ENCODE measurements at regions not wholly inside any gene's neighbourhood (a gene's known extent, or its start where the extent isn't known, plus 50 kb on each side); places are given as distances from the start of the nearest gene placed in this dataset.
A peak's percentile ranks its signal among the peaks of the same experiment; 100 is the strongest.
"Not testable (repeated sequence)": the region's sequence is repeated elsewhere in the genome, so short reads cannot be mapped to it uniquely, and the experiment has no call there.

GRCh38 chr3:72627271-72627670 is 221.0 kb downstream of the SHQ1 start:
- peak; percentile 40 for ATAC-seq (replicated peaks)
- Mint-ChIP-seq H3K27ac (peak overlapping the region; percentile 56), H3K9me3 (no peaks in the 10 kb centered on the region), H3K4me3 (peak overlapping the region; percentile 41), H3K27me3 (no peaks in the 10 kb centered on the region), H3K36me3 (ENCODE audit: low read depth) (no peaks in the 10 kb centered on the region), H3K4me1 (peaks cover 22% of the 10 kb centered on the region)

GRCh38 chr3:72625602-72626337 is 222.5 kb downstream of the SHQ1 start:
- peak; percentile 77 for ATAC-seq (replicated peaks)
- Mint-ChIP-seq H3K36me3 (ENCODE audit: low read depth) (no peaks in the 10 kb centered on the region), H3K27me3 (no peaks in the 10 kb centered on the region), H3K9me3 (no peaks in the 10 kb centered on the region), H3K4me1 (peaks cover 22% of the 10 kb centered on the region), H3K27ac (no peak overlapping the region), H3K4me3 (no peak overlapping the region)

GRCh38 chr3:72624656-72625055 is 223.6 kb downstream of the SHQ1 start:
- Mint-ChIP-seq H3K27ac (no peak overlapping the region), H3K9me3 (no peaks in the 10 kb centered on the region), H3K4me1 (peaks cover 22% of the 10 kb centered on the region), H3K4me3 (no peak overlapping the region), H3K36me3 (ENCODE audit: low read depth) (no peaks in the 10 kb centered on the region), H3K27me3 (no peaks in the 10 kb centered on the region)
- ATAC-seq (replicated peaks): no peak

- Mint-ChIP-seq H3K4me1 (no peaks in the 10 kb centered on the region), H3K9me3 (peaks cover 4% of the 10 kb centered on the region), H3K27ac (no peak overlapping the region), H3K27me3 (no peaks in the 10 kb centered on the region), H3K4me3 (no peak overlapping the region), H3K36me3 (ENCODE audit: low read depth) (no peaks in the 10 kb centered on the region)
- no peak for ATAC-seq (replicated peaks)
Observed at GRCh38 chr3:72618739-72619138, 229.5 kb downstream of the SHQ1 start.

DNA sequence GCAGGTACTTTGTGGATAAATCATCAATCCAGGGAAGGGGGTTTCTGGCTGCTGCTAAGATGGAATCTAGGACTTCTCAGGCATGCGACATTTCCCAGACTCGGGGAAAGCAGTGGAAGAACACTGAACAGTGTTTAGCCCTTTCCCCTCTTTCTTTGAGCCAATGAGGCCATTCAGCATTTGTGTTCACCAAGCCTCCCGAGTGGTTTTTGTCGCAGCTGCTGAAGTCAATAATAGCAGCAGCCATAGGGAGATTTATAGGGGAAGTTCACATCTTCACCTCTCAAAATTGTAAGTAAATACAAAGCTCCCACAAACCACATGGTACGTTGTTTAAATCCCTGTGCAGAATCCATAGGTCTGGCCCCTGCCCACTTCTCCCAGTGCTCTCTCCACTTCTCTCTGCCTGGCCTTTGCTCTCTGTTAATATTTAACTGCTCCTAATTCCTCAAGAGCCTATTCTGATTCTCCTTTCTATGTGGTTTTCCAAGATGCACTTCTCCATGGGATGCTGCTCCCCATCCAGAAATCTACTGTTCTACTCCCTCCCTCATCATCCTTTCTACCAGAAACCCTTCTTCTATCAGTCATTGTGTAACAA is 230.7 kb downstream of the SHQ1 start:
- no peak overlapping the region for H3K27ac Mint-ChIP-seq
- no peaks in the 10 kb centered on the region for H3K27me3 Mint-ChIP-seq
- no peaks in the 10 kb centered on the region for H3K36me3 Mint-ChIP-seq (ENCODE audit: low read depth)
- H3K4me3 Mint-ChIP-seq: no peak overlapping the region
- no peak for ATAC-seq (replicated peaks)
- H3K4me1 Mint-ChIP-seq: no peaks in the 10 kb centered on the region
- H3K9me3 Mint-ChIP-seq: peaks cover 4% of the 10 kb centered on the region

DNA sequence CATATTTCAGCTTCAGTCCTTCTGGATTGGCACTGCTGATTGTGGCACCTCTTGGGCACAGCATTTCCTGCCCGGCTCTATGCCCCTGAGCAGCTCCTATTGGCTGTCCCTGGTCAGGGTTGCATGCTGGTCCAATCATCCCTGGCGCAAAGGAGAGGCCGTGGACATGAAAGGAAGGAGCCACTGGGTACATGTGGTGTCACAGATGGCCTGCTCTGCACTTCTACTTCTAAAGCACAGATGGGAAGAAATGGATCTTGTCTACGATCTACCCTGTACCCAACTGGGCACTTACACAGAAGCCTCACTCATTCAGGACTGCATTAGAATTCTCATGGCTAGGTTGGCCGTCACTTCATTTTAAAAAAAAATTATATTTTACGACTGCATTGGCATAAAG is 232.5 kb downstream of the SHQ1 start:
- Mint-ChIP-seq H3K9me3 (peaks cover 4% of the 10 kb centered on the region), H3K27me3 (no peaks in the 10 kb centered on the region), H3K36me3 (ENCODE audit: low read depth) (no peaks in the 10 kb centered on the region), H3K4me1 (no peaks in the 10 kb centered on the region), H3K4me3 (no peak overlapping the region), H3K27ac (no peak overlapping the region)
- no peak for ATAC-seq (replicated peaks)

DNA sequence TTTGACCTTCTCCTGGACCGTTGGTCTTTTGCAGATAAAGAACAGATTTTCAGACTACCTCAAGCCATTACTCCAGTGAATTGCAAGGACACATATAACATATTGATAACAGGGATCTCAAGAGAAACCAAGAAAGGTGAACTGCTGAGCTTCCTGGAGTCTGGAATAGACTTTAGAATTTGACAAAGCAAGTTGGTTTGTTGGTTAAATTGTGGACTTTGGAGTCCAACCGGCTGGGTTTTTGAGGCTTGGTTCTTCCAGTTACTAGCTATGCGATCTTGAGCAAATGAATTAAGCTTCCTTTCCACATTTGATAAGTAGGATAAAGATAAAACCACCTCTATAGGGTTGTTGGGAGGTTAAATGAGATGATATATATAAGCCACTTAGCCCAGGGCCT is 233.1 kb downstream of the SHQ1 start:
- no peaks in the 10 kb centered on the region for H3K4me1 Mint-ChIP-seq
- no peaks in the 10 kb centered on the region for H3K36me3 Mint-ChIP-seq (ENCODE audit: low read depth)
- H3K27ac Mint-ChIP-seq: no peak overlapping the region
- peaks cover 4% of the 10 kb centered on the region for H3K9me3 Mint-ChIP-seq
- no peaks in the 10 kb centered on the region for H3K27me3 Mint-ChIP-seq
- no peak overlapping the region for H3K4me3 Mint-ChIP-seq
- ATAC-seq (replicated peaks): no peak

- H3K4me1 Mint-ChIP-seq: no peaks in the 10 kb centered on the region
- H3K4me3 Mint-ChIP-seq: no peak overlapping the region
- no peak overlapping the region for H3K27ac Mint-ChIP-seq
- no peaks in the 10 kb centered on the region for H3K27me3 Mint-ChIP-seq
- ATAC-seq (replicated peaks): no peak
- H3K9me3 Mint-ChIP-seq: peaks cover 4% of the 10 kb centered on the region
- no peaks in the 10 kb centered on the region for H3K36me3 Mint-ChIP-seq (ENCODE audit: low read depth)
Observed at GRCh38 chr3:72614394-72615074, 233.7 kb downstream of the SHQ1 start.

DNA sequence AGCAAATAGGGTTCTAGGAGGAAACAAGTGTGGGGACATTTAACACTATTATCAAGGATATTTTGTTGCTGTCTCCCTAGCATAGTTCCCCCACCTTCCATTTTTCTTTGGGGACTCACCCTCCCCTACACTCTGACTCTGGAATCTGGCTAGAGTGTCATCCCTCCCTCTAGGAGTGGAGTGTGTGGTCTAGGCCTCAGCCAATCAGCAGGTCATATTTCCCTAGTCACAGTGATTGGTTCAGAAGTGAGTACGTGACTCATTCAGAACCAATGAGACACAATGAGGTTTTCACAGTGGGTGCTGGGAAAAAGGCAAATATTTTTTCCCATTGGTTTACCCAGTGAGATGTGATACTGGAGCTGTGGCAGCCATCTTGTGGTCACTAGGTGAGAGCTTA is 234.4 kb downstream of the SHQ1 start:
- Mint-ChIP-seq H3K27me3 (no peaks in the 10 kb centered on the region), H3K4me1 (no peaks in the 10 kb centered on the region), H3K9me3 (peaks cover 4% of the 10 kb centered on the region), H3K36me3 (ENCODE audit: low read depth) (no peaks in the 10 kb centered on the region), H3K4me3 (no peak overlapping the region), H3K27ac (no peak overlapping the region)
- ATAC-seq (replicated peaks): no peak

GRCh38 chr3:72609114-72609513 is 239.1 kb downstream of the SHQ1 start:
- H3K27me3 Mint-ChIP-seq, H3K9me3 Mint-ChIP-seq, H3K4me1 Mint-ChIP-seq: not testable (repeated sequence)

GRCh38 chr3:72606005-72606800 is 242.0 kb downstream of the SHQ1 start:
- no peaks in the 10 kb centered on the region for H3K9me3 Mint-ChIP-seq
- no peak for ATAC-seq (replicated peaks)
- no peak overlapping the region for H3K4me3 Mint-ChIP-seq
- H3K4me1 Mint-ChIP-seq: no peaks in the 10 kb centered on the region
- H3K27ac Mint-ChIP-seq: no peak overlapping the region
- no peaks in the 10 kb centered on the region for H3K36me3 Mint-ChIP-seq (ENCODE audit: low read depth)
- H3K27me3 Mint-ChIP-seq: peaks cover 3% of the 10 kb centered on the region

More at GRCh38 chr3:72609114-72609513, 239.1 kb downstream of the SHQ1 start:
- H3K36me3 Mint-ChIP-seq (ENCODE audit: low read depth); ATAC-seq (replicated peaks); H3K4me3 Mint-ChIP-seq; H3K27ac Mint-ChIP-seq: not testable (repeated sequence)

GRCh38 chr3:72604328-72604727 is 243.9 kb downstream of the SHQ1 start:
- Mint-ChIP-seq H3K36me3 (ENCODE audit: low read depth) (no peaks in the 10 kb centered on the region), H3K4me1 (no peaks in the 10 kb centered on the region), H3K27ac (no peak overlapping the region), H3K9me3 (no peaks in the 10 kb centered on the region), H3K27me3 (peaks cover 5% of the 10 kb centered on the region), H3K4me3 (no peak overlapping the region)
- ATAC-seq (replicated peaks): no peak

GRCh38 chr3:72601983-72602750 is 246.1 kb downstream of the SHQ1 start:
- Mint-ChIP-seq H3K27ac (no peak overlapping the region), H3K27me3 (peaks cover 5% of the 10 kb centered on the region), H3K4me3 (no peak overlapping the region), H3K9me3 (no peaks in the 10 kb centered on the region), H3K36me3 (ENCODE audit: low read depth) (no peaks in the 10 kb centered on the region), H3K4me1 (no peaks in the 10 kb centered on the region)
- ATAC-seq (replicated peaks): no peak

- H3K27me3 Mint-ChIP-seq: peaks cover 5% of the 10 kb centered on the region
- H3K4me1 Mint-ChIP-seq: no peaks in the 10 kb centered on the region
- H3K9me3 Mint-ChIP-seq: no peaks in the 10 kb centered on the region
- ATAC-seq (replicated peaks): no peak
- no peak overlapping the region for H3K4me3 Mint-ChIP-seq
- H3K36me3 Mint-ChIP-seq (ENCODE audit: low read depth): no peaks in the 10 kb centered on the region
- no peak overlapping the region for H3K27ac Mint-ChIP-seq
Observed at GRCh38 chr3:72601060-72601459, 247.2 kb downstream of the SHQ1 start.

Measured in activated T-helper 17 cell treated with anti-CD3 and anti-CD28 coated beads, Interleukin-2, amount 50 U/mL, for 72 hours (primary cell).